Suprapubic skin (tissue), 4 donors: ENCODE measurements at regions not wholly inside any gene's neighbourhood (a gene's known extent, or its start where the extent isn't known, plus 50 kb on each side); places are given as distances from the start of the nearest gene placed in this dataset.
A peak's percentile ranks its signal among the peaks of the same experiment; 100 is the strongest.
"Not testable (repeated sequence)": the region's sequence is repeated elsewhere in the genome, so short reads cannot be mapped to it uniquely, and the experiment has no call there.

ENCODE experiments used
- DNase-seq, 2 donors: peaks; one replicate each; pipeline ENCODE4 v3.0.0-alpha.2; 2019; ENCODE audit warnings: low spot score in 2 of 2
- H3K27ac ChIP-seq: fragments of 200-600 bp; sonication (generic); one replicate; pipeline ENCODE4 v1.5.1; 2019
- H3K27me3 ChIP-seq: fragments of 200-600 bp; sonication (generic); one replicate; pipeline ENCODE4 v1.5.1; 2019
- H3K36me3 ChIP-seq: fragments of 200-600 bp; sonication (generic); one replicate; pipeline ENCODE4 v1.5.1; 2019
- H3K4me1 ChIP-seq: fragments of 200-600 bp; sonication (generic); one replicate; pipeline ENCODE4 v1.5.1; 2019
- H3K4me3 ChIP-seq: fragments of 200-600 bp; sonication (generic); one replicate; pipeline ENCODE4 v1.5.1; 2019; ENCODE audit warnings: mild to moderate bottlenecking
- H3K9me3 ChIP-seq: fragments of 200-600 bp; sonication (generic); one replicate; pipeline ENCODE4 v1.5.1; 2019
- CTCF ChIP-seq, 2 donors: fragments of 200-600 bp in 1 of 2; fragments of 450-650 bp in 1 of 2; sonication (generic) in 1 of 2; IDR thresholded peaks; one replicate each; pipeline ENCODE4 v1.5.1; 2016 to 2019; ENCODE audit warnings: antibody characterized with exemption in 2 of 2, mild to moderate bottlenecking in 1 of 2, moderate library complexity in 1 of 2
- EP300 ChIP-seq: sonication (generic); formaldehyde crosslinking; IDR thresholded peaks from one replicate; pipeline ENCODE4 v1.6.1; 2017; ENCODE audit warnings: antibody characterized with exemption
- POLR2A ChIP-seq, 2 donors: fragments of 450-650 bp; IDR thresholded peaks; one replicate each; pipeline ENCODE4 v1.6.1; 2017; ENCODE audit warnings: antibody characterized with exemption in 2 of 2, mild to moderate bottlenecking in 2 of 2, moderate library complexity in 2 of 2
- POLR2AphosphoS5 ChIP-seq, 3 donors: sonication (generic); formaldehyde crosslinking; IDR thresholded peaks; one replicate each; pipeline ENCODE4 v1.6.1; 2017; ENCODE audit warnings: antibody characterized with exemption in 3 of 3
- WGBS: methylation state at CpG from one replicate; pipeline ENCODE4 v1.1.5; 2018; 5-methylcytosine and 5-hydroxymethylcytosine counted together

- TF ChIP-seq CTCF (IDR thresholded peaks at IDR 0.05) (no peak), POLR2A (IDR thresholded peaks at IDR 0.05) (no peak), EP300 (no peak), POLR2AphosphoS5 (IDR thresholded peaks at IDR 0.05) (no peak)
- no peaks in the 10 kb centered on the region for H3K9me3 ChIP-seq
- H3K27me3 ChIP-seq = no peaks in the 10 kb centered on the region
- no peaks in the 10 kb centered on the region for H3K36me3 ChIP-seq
- DNase-seq = no peak
- no peak overlapping the region for H3K4me3 ChIP-seq
- H3K4me1 ChIP-seq = no peaks in the 10 kb centered on the region
- no peak overlapping the region for H3K27ac ChIP-seq
These were observed 365.3 kb downstream of the HHIPL2 start for GRCh38 chr1:222182641-222183040.

DNA sequence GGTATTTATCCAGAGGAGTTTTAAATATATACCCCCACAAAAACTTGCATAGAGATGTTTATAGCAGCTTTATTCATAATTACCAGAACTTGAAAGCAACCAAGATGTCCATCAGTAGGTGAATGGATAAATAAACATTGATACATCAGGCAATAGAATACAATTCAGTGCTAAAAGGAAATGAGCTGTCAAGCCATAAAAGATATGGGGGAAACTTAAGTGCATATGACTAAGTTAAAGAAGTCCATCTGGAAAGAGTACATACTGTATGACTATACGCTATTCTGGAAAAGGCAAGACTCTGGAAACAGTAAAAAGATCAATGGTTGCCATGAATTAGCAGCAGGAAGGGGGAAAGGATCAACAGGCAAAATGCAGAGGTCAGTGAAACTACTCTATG, 366.7 kb downstream of the HHIPL2 start:
- no peaks in the 10 kb centered on the region for H3K9me3 ChIP-seq
- TF ChIP-seq POLR2AphosphoS5 (IDR thresholded peaks at IDR 0.05) (no peak), EP300 (no peak), POLR2A (IDR thresholded peaks at IDR 0.05) (no peak), CTCF (IDR thresholded peaks at IDR 0.05) (no peak)
- 40% methylated on average over 1 of the region's 1 CpG for WGBS

DNA sequence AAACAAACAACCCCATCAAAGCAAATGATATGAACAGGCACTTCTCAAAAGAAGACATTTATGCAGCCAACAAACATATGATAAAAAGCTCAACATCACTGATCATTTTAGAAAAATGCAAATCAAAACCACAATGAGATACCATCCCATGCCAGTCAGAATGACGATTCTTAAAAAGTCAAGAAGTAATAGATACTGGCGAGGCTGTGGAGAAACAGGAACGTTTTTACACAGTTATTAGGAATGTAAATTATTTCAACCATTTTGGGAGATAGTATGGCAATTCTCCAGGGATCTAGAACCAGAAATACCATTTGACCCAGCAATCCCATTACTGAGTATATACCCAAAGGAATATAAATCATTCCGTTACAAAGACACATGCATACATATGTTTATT, 370.4 kb downstream of the HHIPL2 start:
- H3K4me3 ChIP-seq, DNase-seq, H3K27ac ChIP-seq, H3K9me3 ChIP-seq, H3K27me3 ChIP-seq, H3K36me3 ChIP-seq, H3K4me1 ChIP-seq: not testable (repeated sequence)
- WGBS = 85% methylated on average over 4 of the region's 4 CpGs

More for the DNA sequence above, 366.7 kb downstream of the HHIPL2 start:
- Histone ChIP-seq H3K4me3 (no peak overlapping the region), H3K27me3 (no peaks in the 10 kb centered on the region), H3K4me1 (no peaks in the 10 kb centered on the region), H3K27ac (no peak overlapping the region), H3K36me3 (no peaks in the 10 kb centered on the region)
- DNase-seq = no peak

DNA sequence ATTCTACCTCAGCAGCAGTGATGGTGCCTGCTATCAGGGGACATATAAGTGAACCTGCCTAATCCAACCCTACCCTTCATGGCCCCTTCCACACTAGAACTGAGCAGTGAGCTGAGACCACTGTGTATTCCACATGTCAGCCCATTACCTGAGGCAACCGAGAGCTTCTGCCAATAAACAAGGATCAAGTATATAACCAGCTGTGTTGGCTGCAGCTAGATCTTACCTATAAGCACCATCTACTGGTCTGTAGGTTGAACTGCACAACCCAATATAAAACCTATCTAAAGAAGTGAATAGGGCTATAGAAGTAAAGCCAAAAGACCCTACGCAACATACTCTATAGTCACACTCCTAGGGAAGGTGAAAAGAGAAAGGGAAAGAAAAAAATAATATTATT, 376.9 kb downstream of the HHIPL2 start:
- Histone ChIP-seq H3K27ac (no peak overlapping the region), H3K27me3 (no peaks in the 10 kb centered on the region), H3K9me3 (no peaks in the 10 kb centered on the region), H3K4me1 (no peaks in the 10 kb centered on the region), H3K36me3 (no peaks in the 10 kb centered on the region), H3K4me3 (no peak overlapping the region)
- 41% methylated on average over 2 of the region's 2 CpGs for WGBS
- no peak for DNase-seq
- TF ChIP-seq POLR2A (IDR thresholded peaks at IDR 0.05) (no peak), CTCF (IDR thresholded peaks at IDR 0.05) (peak in 1 of 2 donors; percentile 28)

- 89% methylated on average over 1 of the region's 1 CpG for WGBS
- Histone ChIP-seq H3K27ac (no peak overlapping the region), H3K4me3 (no peak overlapping the region), H3K4me1 (no peaks in the 10 kb centered on the region), H3K27me3 (no peaks in the 10 kb centered on the region), H3K9me3 (no peaks in the 10 kb centered on the region), H3K36me3 (no peaks in the 10 kb centered on the region)
- no peak for DNase-seq
- no peak for TF ChIP-seq CTCF (IDR thresholded peaks at IDR 0.05)
- no peak for TF ChIP-seq POLR2AphosphoS5 (IDR thresholded peaks at IDR 0.05)
- no peak for TF ChIP-seq EP300
- TF ChIP-seq POLR2A (IDR thresholded peaks at IDR 0.05) = no peak
These were observed 379.3 kb downstream of the HHIPL2 start for GRCh38 chr1:222168621-222169020.

DNA sequence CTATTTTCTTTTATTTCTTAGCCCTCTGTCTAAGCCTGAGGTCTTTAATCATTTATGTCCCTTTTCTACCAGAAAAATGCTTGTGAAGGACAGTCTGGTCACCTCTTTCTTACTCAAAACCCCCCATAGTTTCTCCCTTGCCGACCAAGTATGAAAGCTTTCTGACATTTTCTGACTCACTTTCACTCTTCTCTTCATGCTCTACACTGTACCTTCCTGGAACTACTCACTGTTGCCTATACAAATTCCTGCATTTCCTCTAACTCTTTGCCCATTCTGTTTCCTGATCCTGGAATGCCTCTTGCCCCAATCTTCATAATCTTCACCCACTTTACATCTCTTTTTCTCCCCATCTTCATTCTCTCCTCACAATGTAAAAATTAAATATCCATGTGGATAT, 380.0 kb downstream of the HHIPL2 start:
- no peak overlapping the region for H3K27ac ChIP-seq
- no peak for DNase-seq
- WGBS = 90% methylated on average over 1 of the region's 1 CpG
- H3K36me3 ChIP-seq = no peaks in the 10 kb centered on the region
- H3K9me3 ChIP-seq = no peaks in the 10 kb centered on the region
- no peaks in the 10 kb centered on the region for H3K4me1 ChIP-seq
- H3K27me3 ChIP-seq = no peaks in the 10 kb centered on the region
- no peak overlapping the region for H3K4me3 ChIP-seq
- TF ChIP-seq EP300 (no peak), CTCF (IDR thresholded peaks at IDR 0.05) (no peak), POLR2AphosphoS5 (IDR thresholded peaks at IDR 0.05) (no peak), POLR2A (IDR thresholded peaks at IDR 0.05) (no peak)
